Urinary bladder (tissue), 3 donors: ENCODE measurements at regions not wholly inside any gene's neighbourhood (a gene's known extent, or its start where the extent isn't known, plus 50 kb on each side); places are given as distances from the start of the nearest gene placed in this dataset.

ENCODE experiments used
- DNase-seq: peaks from one replicate; pipeline ENCODE4 v3.0.0-alpha.2; 2015; ENCODE audit errors: extremely low spot score
- H3K27ac ChIP-seq: one replicate; pipeline ENCODE4 v1.5.1; 2013; ENCODE audit warnings: low read depth, mild to moderate bottlenecking, moderate library complexity
- H3K36me3 ChIP-seq: one replicate; pipeline ENCODE4 v1.6.1; 2013; ENCODE audit warnings: mild to moderate bottlenecking, moderate library complexity; ENCODE audit not compliant: insufficient read depth
- H3K4me1 ChIP-seq: one replicate; pipeline ENCODE4 v1.6.1; 2013; ENCODE audit warnings: mild to moderate bottlenecking, moderate library complexity; ENCODE audit not compliant: insufficient read depth
- H3K4me3 ChIP-seq: one replicate; pipeline ENCODE4 v1.5.1; 2013; ENCODE audit warnings: low read depth, low read length
- WGBS: extraction: QIAGEN DNeasy Blood & Tissue Kit; methylation state at CpG from one replicate; pipeline ENCODE4 v1.1.7; 2013; 5-methylcytosine and 5-hydroxymethylcytosine counted together
- donor health status: healthy with polysubstance abuse.
- donor health status: healthy.

GRCh38 chr12:92539976-92540781, 162.6 kb upstream of the PLEKHG7 start:
- Histone ChIP-seq H3K27ac (no peak overlapping the region), H3K4me3 (no peak overlapping the region), H3K4me1 (peaks cover 2% of the 10 kb centered on the region), H3K36me3 (no peaks in the 10 kb centered on the region)
- DNase-seq: no peak
- WGBS: 73% methylated on average over 12 of the region's 12 CpGs

- H3K4me3 ChIP-seq: no peak overlapping the region
- H3K36me3 ChIP-seq: no peaks in the 10 kb centered on the region
- WGBS: 64% methylated on average over 5 of the region's 5 CpGs
- H3K27ac ChIP-seq: no peak overlapping the region
- H3K4me1 ChIP-seq: peaks cover 2% of the 10 kb centered on the region
- DNase-seq: no peak
These were observed 163.6 kb upstream of the PLEKHG7 start for GRCh38 chr12:92539110-92539749.

DNA sequence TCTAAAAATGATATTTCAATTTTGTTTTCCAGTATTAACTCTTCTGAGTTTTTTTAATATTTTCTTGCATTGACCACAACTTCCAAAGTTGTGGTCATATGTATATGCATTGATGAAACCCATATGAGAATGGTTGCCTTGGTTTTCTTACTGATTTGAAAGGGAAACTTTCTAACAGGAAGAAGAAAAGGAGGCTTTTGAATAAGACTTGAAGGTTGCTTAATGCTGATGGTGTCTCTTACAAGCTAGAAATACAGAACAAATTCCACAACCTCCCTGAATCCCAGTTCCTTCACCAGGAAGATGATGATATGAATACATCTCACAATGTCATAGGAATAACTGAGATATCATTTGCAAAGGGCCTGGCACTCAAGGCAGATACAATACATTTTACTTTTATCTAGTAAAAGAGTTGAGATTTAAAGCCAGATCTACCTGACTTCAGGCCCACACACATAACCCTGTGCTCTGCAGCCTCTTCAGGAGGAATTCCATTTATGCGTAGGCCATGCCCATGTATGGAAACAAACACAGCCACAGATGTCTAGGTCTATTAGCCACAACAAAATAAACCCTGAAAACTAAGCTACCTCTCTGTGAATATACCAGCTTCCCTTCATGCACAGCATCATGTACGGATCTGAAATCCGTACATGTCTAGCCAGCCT, 165.4 kb upstream of the PLEKHG7 start:
- no peak for DNase-seq
- Histone ChIP-seq H3K4me1 (peaks cover 2% of the 10 kb centered on the region), H3K4me3 (no peak overlapping the region), H3K27ac (no peak overlapping the region), H3K36me3 (no peaks in the 10 kb centered on the region)
- 88% methylated on average over 3 of the region's 3 CpGs for WGBS

GRCh38 chr12:92535961-92536360, 166.8 kb upstream of the PLEKHG7 start:
- Histone ChIP-seq H3K36me3 (no peaks in the 10 kb centered on the region), H3K4me1 (peaks cover 2% of the 10 kb centered on the region), H3K27ac (no peak overlapping the region), H3K4me3 (no peak overlapping the region)
- 98% methylated on average over 3 of the region's 3 CpGs for WGBS
- no peak for DNase-seq

DNA sequence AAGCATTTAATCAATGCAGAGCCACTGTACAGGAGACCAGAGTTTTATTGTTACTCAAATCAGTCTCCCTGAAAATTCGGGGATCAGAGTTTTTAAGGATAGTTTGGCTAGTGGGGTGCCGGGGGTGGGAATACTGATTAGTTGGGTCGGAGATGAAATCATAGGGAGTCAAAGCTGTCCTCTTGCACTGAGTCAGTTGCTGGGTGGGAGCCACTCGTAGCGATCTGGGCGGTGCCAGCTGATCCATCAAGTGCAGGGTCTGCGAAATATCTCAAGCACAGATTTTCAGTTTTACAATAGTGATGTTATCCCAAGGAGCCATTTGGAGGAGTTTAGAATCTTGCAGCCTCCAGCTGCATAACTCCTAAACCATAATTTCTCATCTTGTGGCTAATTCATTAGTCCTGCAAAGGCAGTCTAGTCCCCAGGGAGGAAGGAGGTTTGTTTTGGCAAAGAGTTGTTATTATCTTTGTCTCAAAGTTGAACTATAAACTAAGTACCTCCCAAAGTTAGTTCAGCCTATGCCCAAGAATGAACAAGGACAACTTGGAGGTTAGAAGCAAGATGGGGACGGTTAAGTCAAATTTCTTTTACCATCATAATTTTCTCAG, 169.4 kb upstream of the PLEKHG7 start:
- WGBS: 91% methylated on average over 8 of the region's 8 CpGs
- no peaks in the 10 kb centered on the region for H3K4me1 ChIP-seq
- H3K36me3 ChIP-seq: no peaks in the 10 kb centered on the region
- no peak overlapping the region for H3K27ac ChIP-seq
- no peak overlapping the region for H3K4me3 ChIP-seq
- DNase-seq: no peak

DNA sequence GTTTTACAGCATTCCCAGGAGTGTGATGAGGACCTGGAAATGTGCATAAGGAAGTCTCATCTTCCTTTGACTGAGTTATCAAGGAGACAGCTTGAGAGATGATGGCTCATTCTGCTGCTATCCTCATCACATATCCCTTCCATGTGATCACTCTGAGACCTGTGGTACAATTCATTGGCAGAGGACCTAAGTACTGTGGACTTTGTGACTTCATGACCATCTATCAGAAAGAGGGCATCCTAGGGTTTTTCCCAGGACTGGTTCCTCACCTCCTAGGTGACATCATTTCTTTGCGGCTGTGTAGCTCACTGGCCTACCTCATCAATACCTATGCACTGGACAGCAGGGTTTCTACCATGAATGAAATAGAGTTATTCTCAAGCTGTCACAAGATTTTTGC, 172.1 kb upstream of the PLEKHG7 start:
- no peaks in the 10 kb centered on the region for H3K36me3 ChIP-seq
- DNase-seq: no peak
- no peaks in the 10 kb centered on the region for H3K4me1 ChIP-seq
- 77% methylated on average over 1 of the region's 1 CpG for WGBS
- no peak overlapping the region for H3K27ac ChIP-seq
- H3K4me3 ChIP-seq: no peak overlapping the region

DNA sequence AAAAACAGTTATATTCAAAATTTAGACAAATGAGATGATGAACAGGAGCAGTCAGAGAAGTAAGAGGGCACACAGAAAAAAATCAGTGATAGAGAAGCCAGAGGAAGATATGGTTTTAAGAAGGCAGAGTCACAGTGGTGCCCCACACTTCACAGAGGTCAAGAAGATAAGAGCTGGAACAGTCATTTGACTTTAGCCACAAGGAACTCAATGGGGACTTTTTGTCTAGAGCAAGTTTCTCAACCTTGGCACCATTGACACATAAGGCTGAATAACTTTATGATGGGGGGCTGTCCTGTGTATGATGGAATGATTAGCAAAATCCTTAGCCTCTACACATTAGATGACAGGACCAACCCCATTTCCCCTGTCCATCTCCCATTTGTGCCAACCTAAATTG, 172.8 kb upstream of the PLEKHG7 start:
- no peak overlapping the region for H3K27ac ChIP-seq
- no peaks in the 10 kb centered on the region for H3K36me3 ChIP-seq
- H3K4me1 ChIP-seq: no peaks in the 10 kb centered on the region
- H3K4me3 ChIP-seq: no peak overlapping the region
- no peak for DNase-seq

GRCh38 chr12:92528586-92528985, 174.2 kb upstream of the PLEKHG7 start:
- Histone ChIP-seq H3K36me3 (no peaks in the 10 kb centered on the region), H3K4me1 (no peaks in the 10 kb centered on the region), H3K4me3 (no peak overlapping the region), H3K27ac (no peak overlapping the region)
- no peak for DNase-seq
- WGBS: 89% methylated on average over 3 of the region's 3 CpGs

- WGBS: 90% methylated on average over 2 of the region's 2 CpGs
- Histone ChIP-seq H3K4me3 (no peak overlapping the region), H3K27ac (no peak overlapping the region), H3K4me1 (no peaks in the 10 kb centered on the region), H3K36me3 (no peaks in the 10 kb centered on the region)
- DNase-seq: no peak
These were observed 174.7 kb upstream of the PLEKHG7 start for GRCh38 chr12:92528097-92528496.

- no peak for DNase-seq
- H3K4me1 ChIP-seq: no peaks in the 10 kb centered on the region
- no peak overlapping the region for H3K27ac ChIP-seq
- H3K36me3 ChIP-seq: no peaks in the 10 kb centered on the region
- 84% methylated on average over 4 of the region's 4 CpGs for WGBS
- no peak overlapping the region for H3K4me3 ChIP-seq
These were observed 178.3 kb upstream of the PLEKHG7 start for GRCh38 chr12:92524489-92524888.

- Histone ChIP-seq H3K36me3 (no peaks in the 10 kb centered on the region), H3K27ac (no peak overlapping the region), H3K4me1 (no peaks in the 10 kb centered on the region), H3K4me3 (no peak overlapping the region)
- no peak for DNase-seq
These were observed 182.3 kb upstream of the PLEKHG7 start for GRCh38 chr12:92520511-92520910.

GRCh38 chr12:92519284-92519683, 183.5 kb upstream of the PLEKHG7 start:
- Histone ChIP-seq H3K4me1 (no peaks in the 10 kb centered on the region), H3K27ac (no peak overlapping the region), H3K4me3 (no peak overlapping the region), H3K36me3 (no peaks in the 10 kb centered on the region)
- 92% methylated on average over 1 of the region's 1 CpG for WGBS
- no peak for DNase-seq

- no peaks in the 10 kb centered on the region for H3K4me1 ChIP-seq
- 88% methylated on average over 4 of the region's 4 CpGs for WGBS
- DNase-seq: no peak
- no peak overlapping the region for H3K27ac ChIP-seq
- H3K36me3 ChIP-seq: no peaks in the 10 kb centered on the region
- H3K4me3 ChIP-seq: no peak overlapping the region
These were observed 184.7 kb upstream of the PLEKHG7 start for GRCh38 chr12:92518071-92518470.

GRCh38 chr12:92516277-92516600, 186.6 kb upstream of the PLEKHG7 start:
- H3K4me1 ChIP-seq: no peaks in the 10 kb centered on the region
- no peak overlapping the region for H3K4me3 ChIP-seq
- H3K27ac ChIP-seq: no peak overlapping the region
- no peaks in the 10 kb centered on the region for H3K36me3 ChIP-seq
- 68% methylated on average over 1 of the region's 1 CpG for WGBS
- DNase-seq: no peak
